GM13977 (cell line): ENCODE measurements at regions not wholly inside any gene's neighbourhood (a gene's known extent, or its start where the extent isn't known, plus 50 kb on each side); places are given as distances from the start of the nearest gene placed in this dataset.

Experiments used
- DNase-seq: peaks from one replicate; pipeline ENCODE4 v3.0.0; 2012; ENCODE audit warnings: low spot score
- CTCF ChIP-seq: IDR thresholded peaks from 2 replicates; pipeline ENCODE4 v1.5.1; 2012; ENCODE audit warnings: mild to moderate bottlenecking, control low read depth; ENCODE audit not compliant: insufficient read depth; ENCODE audit errors: extremely low read depth, missing control alignments
- in situ Hi-C: fragments of 300-500 bp; cut with MboI; formaldehyde crosslinking; loops from one replicate; pipeline ENCODE4 v1.12.0; 2022; ENCODE audit warnings: low sequenced_read_pairs, low pct_unique_long_range_greater_than_20kb, mixed read lengths, inconsistent platforms; ENCODE audit not compliant: unreplicated experiment

GRCh38 chr4:30932581-30932980 is 212.4 kb downstream of the PCDH7 start:
- no peak for TF ChIP-seq CTCF
- DNase-seq = no peak
- in situ Hi-C loops = no loop called here

- DNase-seq = no peak
- in situ Hi-C loops = no loop called here
- no peak for TF ChIP-seq CTCF
Measured at GRCh38 chr4:30939069-30939468, 218.9 kb downstream of the PCDH7 start.

GRCh38 chr4:30939684-30940083 is 219.5 kb downstream of the PCDH7 start:
- DNase-seq = no peak
- TF ChIP-seq CTCF = no peak
- in situ Hi-C loops = no loop called here

GRCh38 chr4:30941641-30942040 is 221.5 kb downstream of the PCDH7 start:
- TF ChIP-seq CTCF = no peak
- in situ Hi-C loops = no loop called here
- no peak for DNase-seq

GRCh38 chr4:30943356-30943755 is 223.2 kb downstream of the PCDH7 start:
- DNase-seq = no peak
- in situ Hi-C loops = no loop called here
- no peak for TF ChIP-seq CTCF

- DNase-seq = no peak
- in situ Hi-C loops = no loop called here
- TF ChIP-seq CTCF = no peak
Measured at GRCh38 chr4:30945586-30945985, 225.4 kb downstream of the PCDH7 start.

- in situ Hi-C loops = no loop called here
- DNase-seq = no peak
- no peak for TF ChIP-seq CTCF
Measured at GRCh38 chr4:30946288-30946687, 226.1 kb downstream of the PCDH7 start.
